GM21515 (cell line): ENCODE measurements at regions not wholly inside any gene's neighbourhood (a gene's known extent, or its start where the extent isn't known, plus 50 kb on each side); places are given as distances from the start of the nearest gene placed in this dataset.
"Not testable (repeated sequence)": the region's sequence is repeated elsewhere in the genome, so short reads cannot be mapped to it uniquely, and the experiment has no call there.

Source experiments
- ATAC-seq: cut with Tn5 transposase; IDR thresholded peaks from one replicate; pipeline ENCODE4 v1.9.1; 2021; ENCODE audit not compliant: unreplicated experiment

GRCh38 chr10:129213256-129213655, 253.8 kb upstream of the MGMT start:
- ATAC-seq: no peak

- ATAC-seq: not testable (repeated sequence)
Observed at GRCh38 chr10:129213996-129214395, 253.0 kb upstream of the MGMT start.

- ATAC-seq: no peak
Observed at GRCh38 chr10:129219364-129219763, 247.7 kb upstream of the MGMT start.

- no peak for ATAC-seq
Observed at GRCh38 chr10:129222436-129222835, 244.6 kb upstream of the MGMT start.

- ATAC-seq: no peak
Observed at GRCh38 chr10:129223363-129223762, 243.7 kb upstream of the MGMT start.

GRCh38 chr10:129224065-129224464, 243.0 kb upstream of the MGMT start:
- ATAC-seq: no peak

- ATAC-seq: no peak
Observed at GRCh38 chr10:129231821-129232220, 235.2 kb upstream of the MGMT start.

- ATAC-seq: no peak
Observed at GRCh38 chr10:129233351-129234148, 233.5 kb upstream of the MGMT start.

GRCh38 chr10:129236274-129236691, 230.8 kb upstream of the MGMT start:
- ATAC-seq: no peak

- ATAC-seq: no peak
Observed at GRCh38 chr10:129241461-129241860, 225.6 kb upstream of the MGMT start.

- no peak for ATAC-seq
Observed at GRCh38 chr10:129244298-129244697, 222.7 kb upstream of the MGMT start.

GRCh38 chr10:129244757-129245156, 222.3 kb upstream of the MGMT start:
- ATAC-seq: no peak

GRCh38 chr10:129253161-129253864, 213.7 kb upstream of the MGMT start:
- ATAC-seq: no peak

- ATAC-seq: no peak
Observed at GRCh38 chr10:129253865-129254179, 213.2 kb upstream of the MGMT start.

GRCh38 chr10:129258283-129258923, 208.6 kb upstream of the MGMT start:
- ATAC-seq: no peak

GRCh38 chr10:129259128-129259815, 207.8 kb upstream of the MGMT start:
- no peak for ATAC-seq

- ATAC-seq: no peak
Observed at GRCh38 chr10:129272176-129272575, 194.9 kb upstream of the MGMT start.

- ATAC-seq: no peak
Observed at GRCh38 chr10:129272866-129273650, 194.0 kb upstream of the MGMT start.

GRCh38 chr10:129273860-129274259, 193.2 kb upstream of the MGMT start:
- no peak for ATAC-seq

- no peak for ATAC-seq
Observed at GRCh38 chr10:129274748-129275474, 192.1 kb upstream of the MGMT start.
